ENCODE measurements at regions not wholly inside any gene's neighbourhood (a gene's known extent, or its start where the extent isn't known, plus 50 kb on each side); places are given as distances from the start of the nearest gene placed in this dataset.

DNA sequence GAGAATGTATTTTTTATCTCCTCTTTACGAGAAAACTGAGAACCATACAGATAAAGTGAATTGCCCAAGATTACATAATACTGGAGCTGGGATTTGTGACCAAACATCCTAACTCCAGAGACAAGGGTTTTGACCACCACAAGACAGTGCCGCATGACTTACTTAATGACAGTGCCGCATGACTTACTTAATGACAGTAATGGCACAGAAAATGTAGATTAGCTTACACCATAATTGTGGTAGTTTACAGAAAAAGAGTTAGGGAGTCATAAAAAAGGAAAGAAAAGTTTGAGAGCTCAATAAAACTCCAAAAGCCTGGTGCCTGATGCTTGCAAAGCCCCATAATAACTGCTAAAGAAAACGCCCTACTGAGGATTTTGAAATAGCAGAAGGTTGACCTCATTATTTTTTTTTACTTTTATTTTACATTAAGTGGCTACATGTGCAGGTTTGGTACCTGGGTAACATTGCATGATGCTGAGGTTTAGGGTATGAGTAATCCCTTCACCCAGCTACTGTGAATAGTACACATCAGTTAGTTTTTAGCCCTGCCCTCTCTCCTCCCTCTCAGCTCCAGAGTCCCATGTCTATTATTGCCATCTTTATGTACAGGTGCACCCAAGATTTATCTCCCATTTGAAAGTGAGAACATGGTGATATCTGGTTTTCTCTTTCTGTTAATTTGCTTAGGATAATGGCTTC is 310.0 kb upstream of the UBE2E3 start:
- 74 to 76% methylated on average over 4 of the region's 4 CpGs for WGBS, 2 donors
- intact Hi-C loops (cut with DNase I; ENCODE audit: low total_unique reads): no loop called here
- no peak overlapping the region for H3K4me3 ChIP-seq (ENCODE audit: low read depth, poor library complexity, severe bottlenecking)
- no peak for DNase-seq (ENCODE audit: low spot score in 2 of 2)
- TF ChIP-seq, protein P1, sequence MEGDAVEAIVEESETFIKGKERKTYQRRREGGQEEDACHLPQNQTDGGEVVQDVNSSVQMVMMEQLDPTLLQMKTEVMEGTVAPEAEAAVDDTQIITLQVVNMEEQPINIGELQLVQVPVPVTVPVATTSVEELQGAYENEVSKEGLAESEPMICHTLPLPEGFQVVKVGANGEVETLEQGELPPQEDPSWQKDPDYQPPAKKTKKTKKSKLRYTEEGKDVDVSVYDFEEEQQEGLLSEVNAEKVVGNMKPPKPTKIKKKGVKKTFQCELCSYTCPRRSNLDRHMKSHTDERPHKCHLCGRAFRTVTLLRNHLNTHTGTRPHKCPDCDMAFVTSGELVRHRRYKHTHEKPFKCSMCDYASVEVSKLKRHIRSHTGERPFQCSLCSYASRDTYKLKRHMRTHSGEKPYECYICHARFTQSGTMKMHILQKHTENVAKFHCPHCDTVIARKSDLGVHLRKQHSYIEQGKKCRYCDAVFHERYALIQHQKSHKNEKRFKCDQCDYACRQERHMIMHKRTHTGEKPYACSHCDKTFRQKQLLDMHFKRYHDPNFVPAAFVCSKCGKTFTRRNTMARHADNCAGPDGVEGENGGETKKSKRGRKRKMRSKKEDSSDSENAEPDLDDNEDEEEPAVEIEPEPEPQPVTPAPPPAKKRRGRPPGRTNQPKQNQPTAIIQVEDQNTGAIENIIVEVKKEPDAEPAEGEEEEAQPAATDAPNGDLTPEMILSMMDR (IDR thresholded peaks at IDR 0.05): no peak
- TF ChIP-seq POLR2A (IDR thresholded peaks at IDR 0.05): no peak

DNA sequence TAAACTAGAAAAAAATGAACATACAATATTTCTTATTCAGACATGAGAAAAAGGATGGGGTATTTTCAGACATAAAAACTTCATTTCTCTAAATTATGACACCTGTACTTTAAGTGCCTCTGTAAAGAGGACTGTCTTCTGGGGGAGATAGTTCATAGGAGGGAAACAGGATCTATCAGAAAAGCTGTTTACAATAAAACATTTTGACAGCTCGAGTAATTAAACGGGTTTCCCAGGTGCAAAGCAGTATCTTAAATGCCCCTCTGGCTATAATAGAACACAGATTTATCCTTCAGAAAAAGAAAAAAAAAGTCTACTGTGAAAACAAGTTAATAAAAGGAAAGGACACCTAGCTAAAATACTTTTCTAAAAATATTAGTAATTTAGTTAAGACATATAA is 311.4 kb upstream of the UBE2E3 start:
- intact Hi-C loops (cut with DNase I; ENCODE audit: low total_unique reads): no loop called here
- WGBS, 2 donors: 25 to 36% methylated on average over 2 of the region's 2 CpGs
- no peak overlapping the region for H3K4me3 ChIP-seq (ENCODE audit: low read depth, poor library complexity, severe bottlenecking)
- DNase-seq (ENCODE audit: low spot score in 2 of 2): no peak
- TF ChIP-seq, protein P1 (IDR thresholded peaks at IDR 0.05): no peak
- no peak for TF ChIP-seq POLR2A (IDR thresholded peaks at IDR 0.05)

DNA sequence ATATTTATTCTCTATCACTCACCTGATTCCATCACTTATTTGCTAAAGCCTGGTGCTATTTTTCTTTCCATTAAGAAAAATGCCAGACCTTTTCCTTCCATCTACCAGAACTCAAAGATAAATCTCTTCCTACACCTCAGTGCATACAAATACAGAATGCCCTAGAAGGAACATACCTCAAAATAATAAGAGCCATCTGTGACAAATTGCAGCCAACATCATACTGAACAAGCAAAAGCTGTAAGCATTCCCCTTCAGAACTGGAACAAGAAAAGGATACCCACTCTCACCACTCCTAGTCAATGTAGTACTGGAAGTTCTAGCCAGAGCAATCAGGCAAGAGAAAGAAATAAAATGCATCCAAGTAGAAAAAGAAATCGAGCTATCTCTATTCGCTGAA is 315.9 kb upstream of the UBE2E3 start:
- no peak for DNase-seq (ENCODE audit: low spot score in 2 of 2)
- 88 to 95% methylated on average over 2 of the region's 2 CpGs for whole genome bisulfite sequencing, 2 donors
- intact Hi-C loops (cut with DNase I; ENCODE audit: low total_unique reads): no loop called here
- no peak overlapping the region for H3K4me3 ChIP-seq (ENCODE audit: low read depth, poor library complexity, severe bottlenecking)
- no peak for TF ChIP-seq POLR2A (IDR thresholded peaks at IDR 0.05)
- TF ChIP-seq, protein P1 (IDR thresholded peaks at IDR 0.05): no peak

DNA sequence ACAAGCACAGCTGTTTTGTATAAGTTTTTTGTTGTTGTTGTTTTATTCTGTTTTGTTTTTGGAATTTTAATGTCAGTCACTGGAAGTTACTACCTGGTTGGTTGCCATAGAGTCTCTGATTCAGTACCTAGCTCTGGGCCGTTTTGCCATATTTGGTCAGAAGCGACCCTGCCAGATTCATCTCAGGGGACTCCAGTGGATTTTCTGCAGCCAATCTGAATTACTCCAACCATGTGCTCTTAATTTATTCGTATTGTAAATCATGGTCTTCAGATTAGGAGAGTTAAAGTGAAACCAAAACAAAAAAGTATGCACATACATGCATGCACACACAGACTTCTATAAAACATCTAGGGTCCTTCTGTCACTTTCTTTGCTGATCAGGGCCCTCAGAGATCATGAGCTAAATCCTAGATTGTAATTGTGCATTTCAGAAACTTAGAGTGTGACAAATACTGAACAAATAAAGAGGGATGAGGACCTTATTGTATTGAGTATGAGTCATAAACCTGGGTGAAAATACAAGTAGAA is 317.4 kb upstream of the UBE2E3 start:
- 35 to 54% methylated on average over 3 of the region's 3 CpGs for WGBS, 2 donors
- intact Hi-C loops (cut with DNase I; ENCODE audit: low total_unique reads): no loop called here
- no peak overlapping the region for H3K4me3 ChIP-seq (ENCODE audit: low read depth, poor library complexity, severe bottlenecking)
- no peak for DNase-seq (ENCODE audit: low spot score in 2 of 2)
- no peak for TF ChIP-seq POLR2A (IDR thresholded peaks at IDR 0.05)
- TF ChIP-seq, protein P1 (IDR thresholded peaks at IDR 0.05): no peak

DNA sequence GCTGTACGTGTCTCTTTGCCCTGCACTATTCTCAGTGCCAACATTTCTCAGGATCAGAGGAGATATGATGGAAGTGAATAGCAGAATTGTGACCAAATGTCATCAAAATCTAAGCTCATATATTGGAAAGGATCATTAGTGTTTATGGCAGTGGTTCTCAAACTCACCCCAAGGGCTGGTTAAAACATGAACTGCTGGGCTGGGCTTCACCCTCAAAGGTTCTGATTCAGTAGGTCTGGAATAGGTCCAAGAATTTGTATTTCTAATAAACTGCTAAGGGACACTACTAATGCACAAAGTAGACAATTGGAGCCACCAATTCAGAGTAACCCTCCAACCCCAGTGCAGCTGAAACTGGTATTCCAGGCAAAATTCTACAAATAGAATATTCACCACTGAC is 317.9 kb upstream of the UBE2E3 start:
- WGBS, 2 donors: 27 to 32% methylated on average over 1 of the region's 1 CpG
- intact Hi-C loops (cut with DNase I; ENCODE audit: low total_unique reads): no loop called here
- DNase-seq (ENCODE audit: low spot score in 2 of 2): no peak
- TF ChIP-seq POLR2A (IDR thresholded peaks at IDR 0.05): no peak
- TF ChIP-seq, protein P1 (IDR thresholded peaks at IDR 0.05): no peak
- H3K4me3 ChIP-seq (ENCODE audit: low read depth, poor library complexity, severe bottlenecking): no peak overlapping the region

DNA sequence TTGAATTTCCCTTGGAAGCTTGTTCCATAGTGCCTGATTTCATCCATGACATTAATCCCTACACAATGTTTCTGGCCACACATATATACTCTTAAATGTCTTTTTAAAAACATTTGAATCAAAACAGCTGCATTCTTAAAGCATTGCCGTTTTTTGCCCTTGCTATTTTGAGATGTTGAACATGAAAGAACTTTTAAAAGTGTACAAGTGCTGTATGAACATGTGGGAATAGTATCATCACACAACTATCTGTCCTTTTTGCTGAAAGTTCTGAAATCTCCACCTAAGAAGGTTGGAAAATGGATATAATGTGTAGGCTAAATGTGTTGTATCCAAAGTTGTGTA is 318.7 kb upstream of the UBE2E3 start:
- WGBS, 2 donors: 62 to 77% methylated on average over 1 of the region's 1 CpG
- intact Hi-C loops (cut with DNase I; ENCODE audit: low total_unique reads): no loop called here
- no peak overlapping the region for H3K4me3 ChIP-seq (ENCODE audit: low read depth, poor library complexity, severe bottlenecking)
- TF ChIP-seq, protein P1 (IDR thresholded peaks at IDR 0.05): no peak
- no peak for TF ChIP-seq POLR2A (IDR thresholded peaks at IDR 0.05)
- no peak for DNase-seq (ENCODE audit: low spot score in 2 of 2)

All from lower leg skin (tissue), 4 donors.